B cell (primary cell): ENCODE measurements at regions not wholly inside any gene's neighbourhood (a gene's known extent, or its start where the extent isn't known, plus 50 kb on each side); places are given as distances from the start of the nearest gene placed in this dataset.

Source experiments
- CTCF ChIP-seq: fragments of 200-600 bp; IDR thresholded peaks from one replicate; pipeline ENCODE4 v1.8.0; 2022; ENCODE audit warnings: antibody characterized with exemption, mild to moderate bottlenecking
- EZH2 ChIP-seq: IDR thresholded peaks from 2 replicates; pipeline ENCODE4 v1.6.1; 2012; ENCODE audit warnings: borderline replicate concordance, low read depth, mild to moderate bottlenecking, moderate library complexity, low read length; ENCODE audit not compliant: insufficient read depth, poor library complexity, severe bottlenecking

- TF ChIP-seq CTCF (no peak), EZH2 (no peak)
Measured at GRCh38 chr15:81942655-81943195, 103.1 kb downstream of the MEX3B start.
